Gastrocnemius medialis (tissue), 4 donors: ENCODE measurements at regions not wholly inside any gene's neighbourhood (a gene's known extent, or its start where the extent isn't known, plus 50 kb on each side); places are given as distances from the start of the nearest gene placed in this dataset.
"Not testable (repeated sequence)": the region's sequence is repeated elsewhere in the genome, so short reads cannot be mapped to it uniquely, and the experiment has no call there.

Experiments used
- ATAC-seq, 2 donors: fragments of 150-250 bp; one replicate each; pipeline ENCODE4 v1.9.1; 2016
- DNase-seq, 2 donors: peaks; one replicate each; pipeline ENCODE4 v3.0.0-alpha.2; 2019
- H3K27ac ChIP-seq, 4 donors: fragments of 200-600 bp; sonication (generic); 1 replicate in 1 of 4; 2 replicates in 3 of 4; pipeline ENCODE4 v1.5.1; 2016 to 2018; ENCODE audit warnings: mild to moderate bottlenecking in 2 of 4, moderate library complexity in 1 of 4
- H3K27me3 ChIP-seq, 3 donors: fragments of 200-600 bp; sonication (generic) in 2 of 3; 1 replicate in 1 of 3; 2 replicates in 2 of 3; pipeline versions ENCODE4 v1.5.1 to v1.6.0; 2016 to 2019; ENCODE audit warnings: mild to moderate bottlenecking in 1 of 3, moderate library complexity in 1 of 3
- H3K36me3 ChIP-seq, 2 donors: fragments of 200-600 bp; sonication (generic) in 1 of 2; one replicate each; pipeline ENCODE4 v1.5.1; 2017 to 2018
- H3K4me1 ChIP-seq, 2 donors: fragments of 200-600 bp; sonication (generic) in 1 of 2; one replicate each; pipeline ENCODE4 v1.5.1; 2016 to 2017; ENCODE audit warnings: mild to moderate bottlenecking in 2 of 2
- H3K4me3 ChIP-seq, 4 donors: fragments of 200-600 bp; sonication (generic) in 3 of 4; 1 replicate in 1 of 4; 2 replicates in 3 of 4; pipeline ENCODE4 v1.5.1; 2016 to 2019; ENCODE audit warnings: mild to moderate bottlenecking in 2 of 4
- H3K9me3 ChIP-seq, 3 donors: fragments of 200-600 bp; sonication (generic) in 2 of 3; 1 replicate in 1 of 3; 2 replicates in 2 of 3; pipeline ENCODE4 v1.5.1; 2016 to 2019
- CTCF ChIP-seq, 5 experiments: fragments of 450-650 bp in 3 of 5; fragments of 200-600 bp in 2 of 5; sonication (generic) in 2 of 5; IDR thresholded peaks in 4 of 5; conservative IDR thresholded peaks in 1 of 5; 1 replicate in 4 of 5; 2 replicates in 1 of 5; pipeline ENCODE4 v1.5.1; 2016 to 2019; ENCODE audit warnings: antibody characterized with exemption in 5 of 5, mild to moderate bottlenecking in 3 of 5, moderate library complexity in 3 of 5
- POLR2A ChIP-seq, 2 donors: fragments of 450-650 bp; IDR thresholded peaks; one replicate each; pipeline ENCODE4 v1.6.1; 2017; ENCODE audit warnings: antibody characterized with exemption in 2 of 2, mild to moderate bottlenecking in 2 of 2, moderate library complexity in 2 of 2
- in situ Hi-C, 4 donors: fragments of 200-750 bp; cut with MboI; loops; one replicate each; pipeline versions ENCODE4 v1.15.0 to v1.8.0; 2017; ENCODE audit warnings: low sequenced_read_pairs in 4 of 4
- intact Hi-C: fragments of 100-400 bp; cut with DNase I; formaldehyde crosslinking; loops from one replicate; pipeline ENCODE4 v1.15.1; 2023; ENCODE audit warnings: low total_unique reads

GRCh38 chr15:24786347-24786746 lies 110.8 kb downstream of the NPAP1 start:
- intact Hi-C loops: no loop called here
- Histone ChIP-seq H3K4me3 (no peak overlapping the region), H3K4me1 (no peaks in the 10 kb centered on the region), H3K9me3 (no peaks in the 10 kb centered on the region), H3K36me3 (no peaks in the 10 kb centered on the region), H3K27ac (no peak overlapping the region), H3K27me3 (peaks cover 0 to 5% (median 0%) of the 10 kb centered on the region in 3 donors)
- TF ChIP-seq CTCF (IDR thresholded peaks at IDR 0.05 in 4 of 5, conservative IDR thresholded peaks at IDR 0.05 in 1 of 5) (no peak), POLR2A (IDR thresholded peaks at IDR 0.05) (no peak)
- in situ Hi-C loops: no loop called here
- no peak for ATAC-seq
- no peak for DNase-seq

GRCh38 chr15:24802624-24803023 lies 127.0 kb downstream of the NPAP1 start:
- ATAC-seq, intact Hi-C loops, H3K4me1 ChIP-seq, H3K36me3 ChIP-seq, H3K27me3 ChIP-seq, H3K9me3 ChIP-seq, H3K27ac ChIP-seq, in situ Hi-C loops, DNase-seq, H3K4me3 ChIP-seq: not testable (repeated sequence)

GRCh38 chr15:24819680-24820079 lies 135.1 kb upstream of the SNRPN start:
- Histone ChIP-seq H3K27ac (no peak overlapping the region), H3K36me3 (no peaks in the 10 kb centered on the region), H3K27me3 (no peaks in the 10 kb centered on the region), H3K9me3 (no peaks in the 10 kb centered on the region), H3K4me1 (no peaks in the 10 kb centered on the region), H3K4me3 (no peak overlapping the region)
- in situ Hi-C loops (no loop called here), intact Hi-C loops (no loop called here)
- ATAC-seq: no peak
- TF ChIP-seq POLR2A (IDR thresholded peaks at IDR 0.05) (no peak), CTCF (IDR thresholded peaks at IDR 0.05 in 4 of 5, conservative IDR thresholded peaks at IDR 0.05 in 1 of 5) (no peak)
- DNase-seq: no peak

GRCh38 chr15:24823473-24823872 lies 131.3 kb upstream of the SNRPN start:
- ATAC-seq: no peak
- in situ Hi-C loops (no loop called here), intact Hi-C loops (no loop called here)
- H3K9me3 ChIP-seq: no peaks in the 10 kb centered on the region
- TF ChIP-seq CTCF (IDR thresholded peaks at IDR 0.05 in 4 of 5, conservative IDR thresholded peaks at IDR 0.05 in 1 of 5): no peak
- TF ChIP-seq POLR2A (IDR thresholded peaks at IDR 0.05): no peak
- H3K4me1 ChIP-seq: no peaks in the 10 kb centered on the region
- H3K4me3 ChIP-seq: no peak overlapping the region
- no peaks in the 10 kb centered on the region for H3K27me3 ChIP-seq
- no peak for DNase-seq
- H3K27ac ChIP-seq: no peak overlapping the region
- H3K36me3 ChIP-seq: no peaks in the 10 kb centered on the region

- ATAC-seq (no peak), DNase-seq (no peak)
- in situ Hi-C loops: no loop called here
- no peaks in the 10 kb centered on the region for H3K27me3 ChIP-seq
- H3K27ac ChIP-seq: no peak overlapping the region
- H3K4me3 ChIP-seq: no peak overlapping the region
- no peaks in the 10 kb centered on the region for H3K9me3 ChIP-seq
- intact Hi-C loops: no loop called here
- no peaks in the 10 kb centered on the region for H3K36me3 ChIP-seq
- TF ChIP-seq POLR2A (IDR thresholded peaks at IDR 0.05) (no peak), CTCF (IDR thresholded peaks at IDR 0.05 in 4 of 5, conservative IDR thresholded peaks at IDR 0.05 in 1 of 5) (no peak)
- H3K4me1 ChIP-seq: no peaks in the 10 kb centered on the region
These were observed 122.5 kb upstream of the SNRPN start for GRCh38 chr15:24832282-24832681.
